Hepatocyte (in vitro differentiated cells): ENCODE measurements at regions not wholly inside any gene's neighbourhood (a gene's known extent, or its start where the extent isn't known, plus 50 kb on each side); places are given as distances from the start of the nearest gene placed in this dataset.

Experiments
- DNase-seq: peaks from one replicate; pipeline ENCODE4 v3.0.0-alpha.2; 2016; ENCODE audit warnings: low spot score
- H2AFZ ChIP-seq: fragments of 200-600 bp; sonication (generic); 2 replicates; pipeline ENCODE4 v1.6.0; 2016; ENCODE audit warnings: antibody characterized with exemption, mild to moderate bottlenecking
- H3K27ac ChIP-seq: fragments of 200-600 bp; sonication (generic); 2 replicates; pipeline ENCODE4 v1.5.1; 2016; ENCODE audit warnings: mild to moderate bottlenecking
- H3K27me3 ChIP-seq: fragments of 200-600 bp; sonication (generic); 2 replicates; pipeline ENCODE4 v1.6.1; 2016
- H3K36me3 ChIP-seq: fragments of 200-600 bp; sonication (generic); replicated peaks from 2 replicates; pipeline ENCODE4 v1.5.1; 2016; ENCODE audit warnings: low read depth; ENCODE audit not compliant: insufficient read depth
- H3K4me1 ChIP-seq: fragments of 200-600 bp; sonication (generic); 2 replicates; pipeline ENCODE4 v1.5.1; 2016; ENCODE audit warnings: mild to moderate bottlenecking, moderate library complexity; ENCODE audit not compliant: insufficient read depth
- H3K4me2 ChIP-seq: fragments of 200-600 bp; sonication (generic); 2 replicates; pipeline ENCODE4 v1.6.0; 2016
- H3K4me3 ChIP-seq: fragments of 200-600 bp; sonication (generic); 2 replicates; pipeline ENCODE4 v1.5.1; 2016; ENCODE audit warnings: mild to moderate bottlenecking
- H3K79me2 ChIP-seq: fragments of 200-600 bp; sonication (generic); 2 replicates; pipeline ENCODE4 v1.6.0; 2017; ENCODE audit warnings: mild to moderate bottlenecking
- H3K9me2 ChIP-seq: fragments of 200-600 bp; sonication (generic); replicated peaks from 2 replicates; pipeline ENCODE4 v1.6.0; 2017; ENCODE audit warnings: mild to moderate bottlenecking; ENCODE audit not compliant: insufficient read depth
- H3K9me3 ChIP-seq: fragments of 200-600 bp; sonication (generic); 2 replicates; pipeline ENCODE4 v1.5.1; 2016; ENCODE audit warnings: low read depth, mild to moderate bottlenecking
- H4K20me1 ChIP-seq: fragments of 200-600 bp; sonication (generic); 2 replicates; pipeline ENCODE4 v1.6.0; 2016; ENCODE audit warnings: mild to moderate bottlenecking; ENCODE audit not compliant: insufficient read depth, poor library complexity, severe bottlenecking
- EZH2 ChIP-seq: fragments of 200-600 bp; sonication (generic); IDR thresholded peaks from 2 replicates; pipeline ENCODE4 v1.6.1; 2016; ENCODE audit warnings: antibody characterized with exemption, mild to moderate bottlenecking, borderline replicate concordance
- EZH2phosphoT487 ChIP-seq: fragments of 200-600 bp; sonication (generic); IDR thresholded peaks from one replicate; pipeline ENCODE4 v1.6.1; 2018; ENCODE audit warnings: antibody characterized with exemption, mild to moderate bottlenecking, low read depth, moderate library complexity; ENCODE audit not compliant: unreplicated experiment, severe bottlenecking
- WGBS: methylation state at CpG from one replicate; pipeline ENCODE4 v1.1.6; 2016; ENCODE audit warnings: low lambda C conversion rate; ENCODE audit errors: missing lambda C conversion rate; 5-methylcytosine and 5-hydroxymethylcytosine counted together
- TF ChIP-seq, protein P1 (sequence below): fragments of 200-600 bp; sonication (generic); IDR thresholded peaks from 2 replicates; pipeline ENCODE4 v1.5.1; 2016; ENCODE audit warnings: antibody characterized with exemption, mild to moderate bottlenecking; ENCODE audit not compliant: poor library complexity

DNA sequence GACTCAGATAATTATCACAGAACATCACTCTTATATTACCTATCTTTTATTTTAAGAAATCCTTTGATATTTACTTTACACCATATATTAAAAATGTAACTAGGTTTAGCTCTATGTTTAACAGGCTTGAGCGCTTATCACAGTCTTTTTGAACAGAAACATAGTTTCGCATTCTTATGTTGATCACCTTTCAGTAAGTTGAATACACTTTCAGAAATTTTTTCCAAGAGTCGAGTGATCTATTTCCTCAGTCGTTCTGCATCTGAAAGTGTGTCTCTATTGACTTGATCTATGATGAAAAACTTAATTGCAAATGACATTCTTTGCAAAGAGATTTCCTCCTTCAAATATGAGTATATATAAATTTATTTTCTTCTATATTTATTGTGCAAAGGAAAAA lies 516.6 kb upstream of the KCNMB2 start:
- DNase-seq: no peak
- Histone ChIP-seq H3K4me1 (no peaks in the 10 kb centered on the region), H3K27me3 (no peaks in the 10 kb centered on the region), H3K4me2 (no peak overlapping the region), H3K36me3 (no peaks in the 10 kb centered on the region), H3K79me2 (no peaks in the 10 kb centered on the region), H3K27ac (no peak overlapping the region), H2AFZ (no peak overlapping the region), H4K20me1 (no peaks in the 10 kb centered on the region), H3K9me2 (no peaks in the 10 kb centered on the region), H3K9me3 (no peaks in the 10 kb centered on the region), H3K4me3 (no peak overlapping the region)
- TF ChIP-seq, protein P1, sequence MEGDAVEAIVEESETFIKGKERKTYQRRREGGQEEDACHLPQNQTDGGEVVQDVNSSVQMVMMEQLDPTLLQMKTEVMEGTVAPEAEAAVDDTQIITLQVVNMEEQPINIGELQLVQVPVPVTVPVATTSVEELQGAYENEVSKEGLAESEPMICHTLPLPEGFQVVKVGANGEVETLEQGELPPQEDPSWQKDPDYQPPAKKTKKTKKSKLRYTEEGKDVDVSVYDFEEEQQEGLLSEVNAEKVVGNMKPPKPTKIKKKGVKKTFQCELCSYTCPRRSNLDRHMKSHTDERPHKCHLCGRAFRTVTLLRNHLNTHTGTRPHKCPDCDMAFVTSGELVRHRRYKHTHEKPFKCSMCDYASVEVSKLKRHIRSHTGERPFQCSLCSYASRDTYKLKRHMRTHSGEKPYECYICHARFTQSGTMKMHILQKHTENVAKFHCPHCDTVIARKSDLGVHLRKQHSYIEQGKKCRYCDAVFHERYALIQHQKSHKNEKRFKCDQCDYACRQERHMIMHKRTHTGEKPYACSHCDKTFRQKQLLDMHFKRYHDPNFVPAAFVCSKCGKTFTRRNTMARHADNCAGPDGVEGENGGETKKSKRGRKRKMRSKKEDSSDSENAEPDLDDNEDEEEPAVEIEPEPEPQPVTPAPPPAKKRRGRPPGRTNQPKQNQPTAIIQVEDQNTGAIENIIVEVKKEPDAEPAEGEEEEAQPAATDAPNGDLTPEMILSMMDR: no peak
- TF ChIP-seq EZH2phosphoT487 (no peak), EZH2 (no peak)
- 86% methylated on average over 4 of the region's 4 CpGs for WGBS

DNA sequence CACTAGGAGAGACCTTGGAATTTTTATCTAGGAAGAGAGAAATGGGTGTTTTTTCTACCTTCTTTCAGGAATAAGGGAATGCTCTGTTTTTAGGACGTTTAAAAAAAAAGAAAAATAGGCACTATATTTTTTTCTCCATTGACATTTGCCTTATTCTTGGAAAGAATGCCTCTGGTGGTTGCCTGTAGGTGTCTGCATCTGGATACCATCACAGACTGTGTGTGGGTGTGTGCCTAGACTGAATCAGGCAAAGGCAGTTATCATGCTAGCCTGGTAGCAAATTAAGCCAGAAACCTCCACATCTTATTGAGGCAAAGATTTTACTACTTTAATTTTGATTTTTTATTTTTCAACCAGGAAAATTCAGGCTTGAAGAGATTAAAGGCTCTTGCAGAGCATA lies 513.6 kb upstream of the KCNMB2 start:
- H3K9me2 ChIP-seq: no peaks in the 10 kb centered on the region
- H3K36me3 ChIP-seq: no peaks in the 10 kb centered on the region
- no peaks in the 10 kb centered on the region for H3K4me1 ChIP-seq
- H3K4me2 ChIP-seq: no peak overlapping the region
- H3K9me3 ChIP-seq: no peaks in the 10 kb centered on the region
- TF ChIP-seq EZH2 (no peak), EZH2phosphoT487 (no peak)
- TF ChIP-seq, protein P1: no peak
- H4K20me1 ChIP-seq: no peaks in the 10 kb centered on the region
- H3K27me3 ChIP-seq: no peaks in the 10 kb centered on the region
- no peak overlapping the region for H3K27ac ChIP-seq
- no peaks in the 10 kb centered on the region for H3K79me2 ChIP-seq
- no peak overlapping the region for H2AFZ ChIP-seq
- 47% methylated on average over 1 of the region's 1 CpG for WGBS
- no peak overlapping the region for H3K4me3 ChIP-seq
- no peak for DNase-seq

DNA sequence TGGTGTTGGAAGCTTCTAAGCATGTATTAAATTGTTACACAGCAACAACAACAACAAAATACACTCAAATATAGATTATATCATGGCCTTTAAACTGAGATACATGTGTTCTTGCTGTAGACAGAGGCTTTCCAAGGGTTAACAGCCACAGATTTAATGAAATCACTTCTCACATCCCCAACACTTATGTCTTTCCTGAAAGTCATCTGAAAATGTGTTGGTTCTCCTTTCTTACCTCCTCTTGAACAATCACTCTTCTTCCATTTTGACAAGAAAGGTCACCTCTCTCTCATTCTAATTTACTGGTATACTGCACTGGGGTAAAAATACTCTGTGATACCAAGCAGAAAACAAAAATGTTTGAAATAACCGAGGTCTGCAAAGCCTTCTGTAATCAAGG lies 507.3 kb upstream of the KCNMB2 start:
- Histone ChIP-seq H3K27me3 (no peaks in the 10 kb centered on the region), H3K27ac (no peak overlapping the region), H3K9me2 (no peaks in the 10 kb centered on the region), H3K4me1 (no peaks in the 10 kb centered on the region), H3K79me2 (no peaks in the 10 kb centered on the region), H3K9me3 (no peaks in the 10 kb centered on the region), H2AFZ (no peak overlapping the region), H4K20me1 (no peaks in the 10 kb centered on the region), H3K36me3 (no peaks in the 10 kb centered on the region), H3K4me3 (no peak overlapping the region), H3K4me2 (no peak overlapping the region)
- 72% methylated on average over 1 of the region's 1 CpG for WGBS
- DNase-seq: no peak
- TF ChIP-seq EZH2 (no peak), EZH2phosphoT487 (no peak)
- TF ChIP-seq, protein P1: no peak
